NCI-H510A (cell line): ENCODE measurements at regions not wholly inside any gene's neighbourhood (a gene's known extent, or its start where the extent isn't known, plus 50 kb on each side); places are given as distances from the start of the nearest gene placed in this dataset.

Experiments used
- DNase-seq: peaks from one replicate; lab custom pipeline; 2025; lab: John Stamatoyannopoulos, UW

DNA sequence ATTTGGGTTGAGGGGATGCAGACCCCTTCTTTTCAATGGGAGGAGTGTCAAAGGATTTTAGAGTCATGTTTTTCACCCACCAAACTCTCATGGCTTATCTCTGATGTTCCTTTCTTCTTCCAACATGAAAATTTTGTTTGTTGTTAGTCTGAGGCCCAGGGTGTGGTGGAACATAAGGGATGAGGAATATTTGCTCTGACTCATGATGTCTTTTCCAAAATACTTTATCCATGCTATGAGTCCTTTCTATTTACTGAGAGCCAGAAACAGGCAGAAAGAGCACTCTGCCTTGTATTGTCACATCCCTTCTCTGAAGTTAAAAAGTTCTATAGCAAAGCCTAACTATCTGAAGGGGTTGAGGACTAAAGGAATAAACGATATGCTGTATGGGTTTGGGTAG lies 61.6 kb upstream of the GYPA start:
- no peak for DNase-seq

DNA sequence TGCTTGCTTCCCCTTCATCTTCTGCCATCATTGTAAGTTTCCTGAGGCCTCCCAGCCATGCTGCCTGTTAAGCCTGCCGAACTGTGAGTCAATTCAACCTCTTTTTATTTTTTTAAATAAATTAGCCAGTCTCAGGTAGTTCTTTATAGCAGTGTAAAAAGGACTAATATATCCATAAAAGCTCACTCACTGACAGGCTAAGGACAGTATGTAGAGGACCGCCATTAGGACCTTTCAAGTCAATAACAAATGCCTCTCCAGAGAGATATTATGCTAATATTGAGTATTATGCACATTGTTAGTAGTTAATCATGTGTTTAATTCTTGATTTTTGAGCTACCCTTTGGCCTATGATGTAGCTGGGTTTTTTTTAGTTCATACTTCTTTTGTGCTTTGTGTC lies 62.6 kb upstream of the GYPA start:
- no peak for DNase-seq

DNA sequence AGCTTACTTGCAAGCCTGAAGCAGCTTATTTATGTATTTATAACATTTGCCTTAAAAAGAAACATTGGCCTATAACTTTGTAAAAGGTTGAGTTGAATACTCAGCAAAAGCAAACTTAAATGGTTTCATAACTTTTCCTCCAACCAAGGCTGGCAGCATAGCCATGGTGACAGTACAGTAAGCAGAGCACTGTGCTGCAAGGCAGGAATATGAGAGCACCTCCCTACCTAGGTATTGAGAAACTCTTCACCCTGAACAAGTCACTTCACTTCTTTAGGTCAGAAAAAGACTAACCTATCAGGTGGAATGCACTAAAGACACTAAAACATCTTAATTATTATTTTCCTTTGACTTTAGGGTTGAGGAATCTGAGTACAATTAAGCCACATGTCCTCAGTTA lies 63.9 kb upstream of the GYPA start:
- no peak for DNase-seq

DNA sequence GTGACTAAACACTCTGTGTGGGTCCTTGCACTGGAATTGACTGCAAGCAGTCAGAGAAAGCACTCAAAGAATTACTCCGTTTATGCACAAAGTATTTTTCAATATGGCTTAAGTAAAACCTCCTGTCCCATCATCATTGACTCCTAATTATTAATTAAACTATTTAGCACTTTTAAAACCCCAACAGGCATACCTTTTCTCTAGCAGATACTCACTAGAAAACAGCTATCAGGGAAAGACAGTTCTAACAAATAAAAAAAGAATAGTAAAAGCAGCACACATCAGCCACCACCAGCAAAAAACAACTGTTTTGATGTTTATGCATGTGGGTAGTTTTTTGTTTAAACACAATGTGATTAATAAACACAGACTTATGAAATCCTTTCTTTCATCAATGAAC lies 66.2 kb upstream of the GYPA start:
- DNase-seq, result no peak

DNA sequence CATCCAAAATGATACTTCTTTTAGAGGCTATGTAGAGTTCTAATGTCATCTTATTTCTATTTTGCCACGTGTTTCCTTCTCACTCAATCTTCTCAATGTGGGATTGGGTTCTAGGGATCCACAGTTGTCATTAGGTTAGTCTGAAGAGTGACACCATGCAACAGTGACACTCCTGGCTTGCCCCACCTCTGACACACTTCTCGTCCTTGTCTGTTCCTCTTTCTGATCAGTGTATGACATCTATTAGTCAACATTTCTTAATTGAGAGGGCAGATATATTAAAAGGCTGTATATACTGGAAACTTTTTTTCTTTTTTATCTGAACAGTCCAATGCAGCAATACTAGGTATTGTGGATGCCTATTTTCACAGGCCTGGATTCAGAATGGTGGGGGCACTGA lies 67.6 kb upstream of the GYPA start:
- DNase-seq, result no peak

DNA sequence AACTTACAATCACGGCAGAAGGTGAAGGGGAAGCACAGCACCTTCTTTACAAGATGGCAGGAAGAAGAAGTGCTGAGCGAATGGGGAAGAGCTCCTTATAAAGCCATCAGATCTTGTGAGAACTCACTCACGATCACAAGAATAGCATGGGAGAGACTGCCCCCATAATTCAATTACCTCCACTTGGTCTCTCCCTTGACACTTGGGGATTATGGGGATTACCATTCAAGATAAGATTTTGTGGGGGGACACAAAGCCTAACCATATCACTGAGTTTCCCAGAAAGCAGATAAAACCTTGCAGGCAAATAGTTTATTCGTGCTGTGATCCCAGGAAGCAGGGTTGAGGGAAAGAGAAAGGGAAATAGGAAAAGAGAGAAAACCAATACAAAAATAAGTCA lies 69.0 kb upstream of the GYPA start:
- no peak for DNase-seq

DNA sequence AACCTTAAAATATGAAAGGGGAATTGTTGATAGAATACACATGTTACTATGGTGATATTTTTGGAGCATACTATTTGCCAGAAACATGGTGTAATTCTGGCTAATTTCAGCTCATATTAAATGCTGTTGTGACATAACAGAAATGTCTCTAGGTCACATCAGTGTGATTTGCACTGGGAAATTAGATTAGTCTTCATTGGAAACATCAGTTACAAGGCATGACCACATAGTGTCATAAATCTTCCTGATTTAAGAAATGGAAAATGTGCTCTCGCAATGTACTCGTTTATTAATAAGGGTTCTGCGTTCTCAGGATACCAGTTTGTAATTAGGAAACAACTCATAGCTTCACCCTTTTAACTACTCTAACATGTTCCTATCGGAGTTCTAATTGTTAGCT lies 72.9 kb upstream of the GYPA start:
- DNase-seq, result no peak

DNA sequence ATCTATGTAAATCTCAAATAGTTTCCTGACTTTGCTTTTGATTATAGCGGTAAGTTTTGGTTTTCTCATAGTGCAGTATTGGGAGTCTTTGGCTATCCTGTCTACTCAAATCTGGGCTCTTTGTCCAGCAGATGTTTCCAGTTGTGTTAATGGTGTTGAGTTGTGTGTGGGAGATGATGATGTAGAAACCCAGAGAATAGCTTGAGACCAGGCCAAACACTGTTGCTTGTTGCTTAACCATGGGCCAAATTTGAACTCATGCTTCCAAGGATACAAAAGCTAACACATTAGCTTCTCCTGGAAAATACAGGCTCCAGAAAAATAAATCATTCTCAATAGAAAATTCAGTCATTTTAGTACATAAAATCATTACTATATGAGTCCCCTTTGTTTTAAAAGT lies 82.6 kb upstream of the GYPA start:
- no peak for DNase-seq

DNA sequence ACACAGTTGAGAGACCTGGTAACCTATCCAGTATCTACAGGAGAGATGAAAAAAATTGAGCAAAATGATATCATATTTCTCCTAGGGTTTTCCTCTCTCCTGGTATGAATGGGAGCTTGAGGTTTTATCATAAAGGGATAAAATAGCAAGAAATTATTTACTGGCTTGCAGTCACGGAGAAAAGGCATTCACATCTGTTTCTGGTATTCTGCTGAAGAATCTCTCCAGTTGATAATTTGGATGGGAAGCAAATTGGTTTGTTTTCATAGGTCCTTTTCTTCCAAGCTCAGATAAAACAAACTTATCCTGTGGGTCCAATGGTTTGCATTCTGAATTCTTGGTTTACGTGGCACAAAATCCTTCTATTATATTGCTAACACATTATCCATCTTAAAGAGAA lies 83.1 kb upstream of the GYPA start:
- DNase-seq, result no peak

DNA sequence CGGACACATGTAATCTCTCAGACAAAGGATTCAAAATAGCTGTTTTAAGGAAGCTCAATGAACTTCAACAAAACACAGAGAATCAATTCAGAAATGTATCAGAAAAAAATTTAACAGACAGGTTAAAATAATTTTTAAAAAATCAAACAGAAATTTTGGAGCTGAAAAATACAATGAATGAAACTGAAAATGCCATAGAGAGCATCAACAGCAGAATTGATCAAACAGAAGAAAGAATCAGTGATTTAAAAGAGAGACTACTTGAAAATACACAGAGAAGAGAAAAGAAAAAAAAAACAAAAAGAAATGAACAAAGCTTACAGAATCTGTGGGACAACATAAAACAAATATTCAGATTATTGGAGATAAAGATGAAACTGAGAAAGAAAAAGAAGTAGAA lies 118.8 kb upstream of the GYPA start:
- no peak for DNase-seq

DNA sequence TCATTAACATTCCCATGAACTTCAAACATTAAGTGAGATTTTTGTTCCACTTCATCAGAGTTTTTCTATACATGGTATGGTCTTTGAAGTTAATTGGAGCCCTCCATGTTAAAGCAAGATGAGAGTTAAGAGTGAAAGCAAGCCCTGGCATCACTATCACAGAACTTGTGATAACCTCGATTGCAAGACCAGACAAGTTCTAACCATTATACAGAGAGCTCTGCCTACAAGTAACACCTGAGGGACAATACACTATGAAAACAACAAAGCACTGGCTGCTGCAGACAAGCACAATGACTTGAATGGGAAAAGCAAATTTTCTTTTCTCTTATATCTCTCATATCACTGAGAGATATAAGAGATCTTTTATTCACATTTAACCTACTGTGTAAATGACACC lies 126.6 kb upstream of the GYPA start:
- no peak for DNase-seq

DNA sequence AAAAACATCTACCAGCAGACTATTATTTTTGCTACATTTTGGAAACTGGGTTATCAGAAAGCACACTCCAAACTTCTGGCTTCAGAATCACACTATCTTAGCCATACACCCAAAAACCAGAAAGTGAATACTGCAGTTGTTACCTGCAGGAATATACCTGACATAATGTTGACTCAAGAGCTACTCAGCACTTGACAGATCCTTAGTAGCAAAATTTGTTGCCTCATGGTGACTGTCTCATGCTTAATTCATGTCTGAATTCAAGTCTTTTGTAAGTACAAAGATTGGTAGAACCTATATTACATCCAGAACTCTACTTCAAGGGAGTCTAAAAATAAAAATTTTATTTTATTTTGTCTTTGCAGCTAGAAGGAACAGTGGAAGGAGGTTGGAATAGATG lies 140.2 kb upstream of the GYPA start:
- no peak for DNase-seq

DNA sequence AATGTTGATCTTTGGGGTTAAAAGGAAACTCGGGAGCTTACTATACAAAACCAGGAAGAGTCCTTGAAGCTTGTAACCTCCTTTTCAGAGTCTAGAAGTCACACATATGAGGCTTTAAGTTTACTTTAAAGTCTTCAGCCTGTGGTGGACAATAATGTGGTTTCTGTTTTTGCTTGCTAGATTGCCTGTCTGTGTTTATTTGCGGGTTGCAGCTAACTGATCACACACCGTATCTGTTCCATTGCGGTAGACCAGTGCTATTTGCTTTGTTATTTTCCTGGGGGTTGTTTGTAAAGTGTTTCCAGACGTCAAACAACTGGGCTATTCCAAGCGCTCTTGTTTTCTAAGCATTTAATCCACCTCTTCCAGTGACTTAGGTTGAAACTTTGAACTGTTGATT lies 143.0 kb upstream of the GYPA start:
- DNase-seq, result no peak

DNA sequence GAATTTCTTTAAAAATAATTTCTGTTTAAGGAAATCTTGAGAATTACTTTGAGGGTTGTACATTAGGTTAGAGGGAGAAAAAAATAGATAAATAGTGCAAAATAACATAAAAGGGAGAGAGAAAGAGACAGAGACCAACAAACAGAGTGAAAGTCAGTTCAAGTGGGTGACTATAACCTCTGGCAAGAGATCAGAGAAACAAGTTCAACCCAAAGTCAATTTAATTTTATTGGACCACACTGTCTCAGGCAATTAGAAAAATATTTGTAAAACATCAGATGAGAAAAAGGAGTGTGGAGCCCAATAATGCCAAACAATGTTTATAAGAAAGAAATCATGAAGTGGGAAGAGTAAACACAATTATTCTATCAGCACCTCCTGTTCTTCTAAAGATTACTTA lies 143.5 kb upstream of the GYPA start:
- no peak for DNase-seq

DNA sequence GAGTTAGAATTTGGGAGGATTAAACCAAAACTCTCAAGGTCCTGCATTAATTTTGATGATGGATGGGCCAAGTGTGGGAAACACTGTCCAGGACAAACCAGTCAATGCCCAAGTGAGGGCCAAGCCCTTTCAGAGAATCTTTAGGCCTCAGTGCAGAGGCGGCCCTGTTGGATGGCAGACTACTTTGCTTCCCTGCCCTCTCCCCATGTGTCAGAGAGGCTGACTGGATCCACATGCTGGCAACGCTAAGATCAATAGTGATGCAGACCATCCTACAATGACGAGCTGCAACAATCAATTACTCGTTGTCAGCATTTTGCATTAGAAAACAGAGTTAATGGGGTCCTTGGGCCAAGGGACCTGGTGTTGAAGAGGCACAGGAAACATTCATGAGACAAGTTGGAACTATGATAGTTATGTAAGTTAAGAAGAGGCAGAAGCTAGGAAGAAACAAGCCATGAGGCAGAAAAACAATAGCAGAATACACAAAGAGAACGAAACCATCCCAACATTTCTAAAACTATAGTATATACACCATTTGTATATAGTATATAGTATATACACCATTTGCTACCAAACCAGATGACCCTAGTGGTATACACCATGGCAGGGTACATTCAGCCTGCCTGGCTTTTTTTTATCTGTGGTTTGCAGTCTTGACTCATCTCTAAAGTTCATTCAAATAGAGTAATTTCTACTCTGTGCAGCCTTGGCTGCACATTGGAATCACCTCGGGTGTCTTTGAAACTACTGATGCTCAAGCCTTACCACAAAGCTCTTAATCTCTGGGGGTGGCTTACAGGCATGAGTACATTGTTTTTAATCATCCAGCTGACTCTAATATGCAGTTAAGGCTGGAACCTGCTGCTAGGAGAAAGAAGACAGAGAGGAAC lies 147.7 kb upstream of the GYPA start:
- DNase-seq, result no peak

DNA sequence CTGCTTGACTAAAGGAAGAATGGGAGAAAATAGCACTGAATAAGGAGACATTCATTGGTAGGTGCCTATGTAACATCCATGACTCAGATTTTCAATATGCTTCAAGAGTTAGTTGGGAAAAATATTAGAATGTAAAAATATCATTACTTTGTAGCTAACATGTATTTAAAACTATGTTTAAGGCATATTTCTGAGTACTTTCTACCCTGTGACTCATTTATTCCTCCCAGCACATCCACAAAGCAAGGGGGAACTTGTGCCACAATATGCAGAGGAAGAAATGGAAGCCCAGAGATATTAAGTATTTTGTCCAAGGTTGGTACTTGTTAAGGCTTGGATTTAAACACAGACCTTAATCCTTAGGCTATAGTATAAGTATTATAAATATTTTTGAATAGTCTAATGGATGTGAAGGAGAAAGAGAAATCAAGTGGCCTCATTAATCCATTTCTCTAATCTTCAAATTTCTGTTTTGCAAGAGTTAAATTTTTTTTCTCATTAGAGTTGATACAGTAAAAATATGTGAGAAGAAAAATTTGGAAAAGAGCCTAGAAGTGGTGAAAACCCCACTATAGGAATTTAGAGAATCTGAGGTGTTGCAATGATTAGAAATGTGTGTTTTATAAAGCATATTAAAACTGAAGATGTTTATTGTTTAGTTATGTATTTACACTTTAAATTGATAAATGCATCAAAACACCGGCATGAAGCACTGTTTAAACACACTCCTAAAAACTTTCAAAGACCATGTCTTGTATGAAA lies 149.3 kb upstream of the GYPA start:
- DNase-seq, result no peak

DNA sequence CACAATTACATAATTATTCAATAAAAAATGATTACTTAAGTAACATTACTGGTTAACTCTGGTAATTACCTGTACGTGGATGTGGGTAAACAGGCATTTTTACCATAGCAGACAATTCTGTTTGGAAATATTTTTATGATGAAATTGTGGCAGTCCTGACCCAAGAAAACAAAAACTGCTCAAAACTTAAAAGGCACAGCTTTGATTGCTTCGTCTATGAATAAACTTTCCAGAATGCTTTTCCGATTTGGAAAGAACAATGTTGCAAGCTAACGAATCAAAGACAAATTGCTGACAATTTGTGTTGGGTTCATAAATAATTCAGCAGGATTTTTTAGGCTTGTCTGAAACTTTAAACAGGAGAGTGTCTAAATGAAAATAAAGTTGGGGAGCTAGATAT lies 150.6 kb upstream of the GYPA start:
- no peak for DNase-seq

DNA sequence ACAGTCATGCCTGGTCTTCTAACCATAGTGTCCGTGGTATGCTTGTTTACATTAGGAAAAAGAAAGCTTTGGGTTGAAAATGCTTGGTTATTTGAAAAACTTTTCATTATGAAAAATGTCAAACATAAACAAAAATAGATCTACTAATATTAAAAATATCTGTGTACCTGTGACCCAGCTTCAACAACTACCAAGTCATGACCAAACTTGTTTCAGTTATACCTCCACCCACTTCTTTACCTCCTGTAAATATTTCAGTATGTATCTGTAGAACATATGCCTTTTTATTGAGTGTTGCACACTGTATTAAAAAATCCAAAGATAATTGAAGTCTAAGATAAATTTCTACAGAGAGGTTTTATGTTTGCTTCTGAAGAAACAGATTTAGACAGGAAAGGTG lies 153.7 kb upstream of the GYPA start:
- DNase-seq, result no peak

DNA sequence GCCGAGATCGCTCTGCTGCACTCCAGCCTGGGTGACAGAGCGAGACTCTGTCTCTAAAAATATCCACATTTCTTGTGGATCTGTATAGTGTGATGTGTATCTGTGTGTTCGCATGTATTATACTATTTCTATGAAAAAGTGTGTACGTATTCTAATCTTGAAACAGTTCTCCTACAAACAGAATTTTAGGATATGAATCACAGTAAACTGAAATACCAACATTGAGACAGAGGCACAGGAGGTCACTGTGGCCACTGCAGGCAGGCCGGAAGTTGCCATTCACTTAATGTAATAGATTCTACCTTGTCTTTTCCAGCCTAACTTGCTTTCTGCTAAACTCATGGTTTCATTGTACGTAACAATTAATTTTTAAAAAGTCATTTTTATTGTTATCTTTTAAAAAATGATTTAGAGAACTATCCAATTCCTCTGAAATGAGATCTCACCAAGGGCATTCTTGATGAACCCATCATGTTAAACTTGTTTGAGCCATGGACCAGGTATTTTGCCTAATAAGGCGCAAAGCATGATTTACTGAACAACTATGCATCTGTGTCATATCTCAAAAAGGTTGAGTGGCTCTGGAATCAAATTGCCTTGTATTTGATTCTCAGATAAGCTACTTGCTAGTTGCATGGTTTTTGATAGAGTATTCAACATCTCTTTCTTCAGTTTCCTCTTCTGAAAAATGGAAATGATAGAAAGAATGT lies 154.9 kb upstream of the GYPA start:
- DNase-seq, result no peak

DNA sequence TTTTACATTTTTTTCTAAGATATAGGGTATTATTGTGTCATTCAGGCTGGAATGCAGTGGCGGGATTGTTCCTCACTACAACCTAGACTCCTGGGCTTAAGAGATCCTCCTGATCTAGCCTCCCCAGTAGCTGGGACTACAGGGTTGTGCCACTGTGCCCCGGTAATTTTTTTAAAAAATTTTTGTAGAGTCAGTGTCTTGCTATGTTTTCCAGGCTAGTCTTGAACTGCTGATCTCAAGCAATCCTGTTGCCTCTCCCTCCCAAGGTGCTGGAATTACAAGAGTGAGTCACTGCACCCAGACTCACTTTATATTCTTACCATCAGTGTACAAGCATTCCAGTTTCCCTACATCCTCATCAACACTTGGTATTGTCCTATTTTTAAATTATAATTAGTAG lies 156.4 kb upstream of the GYPA start:
- no peak for DNase-seq

DNA sequence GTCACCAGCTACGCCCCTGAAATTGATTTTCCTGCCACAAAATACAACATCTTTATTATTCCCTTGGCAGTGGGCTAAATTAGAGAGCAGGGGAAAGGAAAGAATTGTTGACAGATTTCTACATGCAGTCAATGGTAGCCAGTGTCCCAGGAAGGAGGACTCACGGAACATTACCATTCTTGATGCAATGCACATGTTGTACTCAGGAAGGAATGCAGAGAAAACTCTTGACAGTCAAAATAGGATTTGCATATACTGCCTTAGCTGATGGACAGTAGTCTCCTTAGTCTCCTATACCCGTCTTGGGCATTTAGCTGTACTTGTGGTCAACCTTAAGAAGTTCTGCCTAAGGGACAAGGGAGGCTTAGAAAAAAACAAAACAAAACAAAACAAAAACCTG lies 158.0 kb upstream of the GYPA start:
- DNase-seq, result no peak

DNA sequence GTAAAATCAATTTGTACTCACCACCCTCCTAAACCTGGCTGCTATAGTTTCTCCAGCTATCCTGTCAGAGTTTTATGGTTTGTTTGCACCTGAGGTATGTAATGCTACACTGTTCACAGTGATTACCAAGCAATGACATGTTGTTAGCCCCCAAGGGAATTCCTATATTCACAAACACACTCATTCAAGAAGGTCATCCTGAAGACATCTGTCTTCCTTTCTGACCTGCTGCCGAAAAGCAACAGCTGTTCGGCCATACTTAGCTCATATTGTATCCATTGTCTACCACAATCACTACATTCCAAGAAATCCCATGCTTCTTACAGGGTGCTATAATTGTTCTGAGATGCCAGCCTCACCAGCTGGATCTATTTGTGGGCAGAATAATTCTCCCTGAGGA lies 160.1 kb upstream of the GYPA start:
- DNase-seq, result no peak
